SK-N-SH (cell line): ENCODE measurements at regions not wholly inside any gene's neighbourhood (a gene's known extent, or its start where the extent isn't known, plus 50 kb on each side); places are given as distances from the start of the nearest gene placed in this dataset.

Source experiments
- CTCF ChIA-PET: fragments of 300-600, 350-600 bp; formaldehyde crosslinking; extraction: SDS; loops from one replicate; lab custom pipeline; 2021; lab: Yijun Ruan, JAX
- POLR2A ChIA-PET: fragments of 350-600 bp; sonication (Branson Sonifier 250); formaldehyde crosslinking; extraction: SDS; loops from one replicate; lab custom pipeline; 2020; ENCODE audit warnings: antibody characterized with exemption, inconsistent platforms; lab: Yijun Ruan, JAX
- DNase-seq: peaks from one replicate; pipeline ENCODE4 v3.0.0; 2012
- H2AFZ ChIP-seq: fragments of 200-600 bp; sonication (generic); 2 replicates; pipeline ENCODE4 v1.8.1; 2016; ENCODE audit warnings: antibody characterized with exemption, mild to moderate bottlenecking, low read depth
- H3F3A ChIP-seq: fragments of 200-600 bp; sonication (generic); replicated peaks from 2 replicates; pipeline ENCODE3; 2016; ENCODE audit warnings: antibody characterized with exemption, mild to moderate bottlenecking; ENCODE audit not compliant: insufficient read depth
- H3K27ac ChIP-seq, 2 experiments: fragments of 200-500 bp in 1 of 2; fragments of 200-600 bp in 1 of 2; sonication (Bioruptor generic) in 1 of 2; sonication (generic), shearing (Covaris generic) in 1 of 2; 2 replicates each; pipeline versions ENCODE4 v1.5.1 to v1.6.1; 2014 to 2016; ENCODE audit warnings: low read depth in 2 of 2, inconsistent platforms in 1 of 2, low read length in 1 of 2, mild to moderate bottlenecking in 1 of 2, mixed read lengths in 1 of 2
- H3K27me3 ChIP-seq: fragments of 200-600 bp; sonication (generic), shearing (Covaris generic); 2 replicates; pipeline ENCODE4 v1.6.1; 2016; ENCODE audit warnings: mixed run types; ENCODE audit not compliant: insufficient read depth
- H3K36me3 ChIP-seq, 2 experiments: fragments of 200-500 bp in 1 of 2; fragments of 200-600 bp in 1 of 2; sonication (Bioruptor generic) in 1 of 2; sonication (generic) in 1 of 2; replicated peaks in 1 of 2; 2 replicates each; pipeline versions ENCODE3 to v1.5.1; 2014 to 2016; ENCODE audit warnings: low read length in 1 of 2, mild to moderate bottlenecking in 1 of 2; ENCODE audit not compliant: insufficient read depth in 2 of 2, control insufficient read depth in 1 of 2
- H3K4me1 ChIP-seq, 2 experiments: fragments of 200-500 bp in 1 of 2; fragments of 200-600 bp in 1 of 2; sonication (Bioruptor generic) in 1 of 2; sonication (generic), shearing (Covaris generic) in 1 of 2; 2 replicates each; pipeline versions ENCODE4 v1.5.1 to v1.6.1; 2014 to 2016; ENCODE audit warnings: low read depth in 1 of 2, low read length in 1 of 2, mixed run types in 1 of 2; ENCODE audit not compliant: insufficient read depth in 2 of 2, control insufficient read depth in 1 of 2
- H3K4me2 ChIP-seq: fragments of 200-600 bp; sonication (generic), shearing (Covaris generic); 2 replicates; pipeline ENCODE4 v1.6.1; 2017; ENCODE audit warnings: mixed run types
- H3K4me3 ChIP-seq, 2 experiments: fragments of 200-500 bp in 1 of 2; fragments of 200-600 bp in 1 of 2; sonication (Bioruptor generic) in 1 of 2; sonication (generic), shearing (Covaris generic) in 1 of 2; 2 replicates each; pipeline versions ENCODE4 v1.5.1 to v1.8.1; 2014 to 2016; ENCODE audit warnings: low read depth in 2 of 2, inconsistent platforms in 1 of 2, low read length in 1 of 2, mild to moderate bottlenecking in 1 of 2, mixed read lengths in 1 of 2, moderate library complexity in 1 of 2
- H3K79me2 ChIP-seq: fragments of 200-600 bp; sonication (generic); 2 replicates; pipeline ENCODE4 v1.8.1; 2017; ENCODE audit warnings: mild to moderate bottlenecking; ENCODE audit not compliant: insufficient read depth
- H3K9ac ChIP-seq: fragments of 200-600 bp; sonication (generic); 2 replicates; pipeline ENCODE4 v1.6.1; 2017; ENCODE audit warnings: mixed run types
- H3K9me2 ChIP-seq: fragments of 200-600 bp; sonication (generic); 2 replicates; pipeline ENCODE4 v1.6.1; 2017; ENCODE audit warnings: mixed run types
- H3K9me3 ChIP-seq: fragments of 200-600 bp; sonication (generic); 2 replicates; pipeline ENCODE4 v1.6.1; 2017; ENCODE audit warnings: mixed run types, mild to moderate bottlenecking, moderate library complexity
- H4K20me1 ChIP-seq: fragments of 200-600 bp; sonication (generic); 2 replicates; pipeline ENCODE4 v1.6.1; 2017; ENCODE audit warnings: mild to moderate bottlenecking, mixed run types; ENCODE audit not compliant: insufficient read depth
- CHD2 ChIP-seq: fragments of 150-350 bp; IDR thresholded peaks from 2 replicates; pipeline ENCODE4 v1.6.1; 2018; ENCODE audit warnings: low read length; ENCODE audit not compliant: partially characterized antibody
- EP300 ChIP-seq, 2 experiments: IDR thresholded peaks; 2 replicates each; pipeline versions ENCODE4 v1.4.0 to v1.6.1; 2012; ENCODE audit warnings: borderline replicate concordance in 1 of 2, low read depth in 1 of 2, low read length in 1 of 2
- FOSL2 ChIP-seq: IDR thresholded peaks from 2 replicates; pipeline ENCODE4 v1.4.0; 2012; ENCODE audit warnings: low read depth, mild to moderate bottlenecking, moderate library complexity, borderline replicate concordance
- FOXJ3 ChIP-seq: sonication (generic); formaldehyde crosslinking; IDR thresholded peaks from 2 replicates; pipeline ENCODE4 v1.5.1; 2020; ENCODE audit warnings: mild to moderate bottlenecking, missing genetic modification reagents
- FOXM1 ChIP-seq: IDR thresholded peaks from 2 replicates; pipeline ENCODE4 v1.4.0; 2012; ENCODE audit warnings: low read depth, mild to moderate bottlenecking
- GATA2 ChIP-seq: sonication (generic); formaldehyde crosslinking; IDR thresholded peaks from 2 replicates; pipeline ENCODE4 v1.5.0; 2020; ENCODE audit warnings: mild to moderate bottlenecking, missing genetic modification reagents
- POLR2AphosphoS5 ChIP-seq: IDR thresholded peaks from 2 replicates; pipeline ENCODE4 v1.6.1; 2012; ENCODE audit warnings: low read depth, low read length
- RAD21 ChIP-seq: IDR thresholded peaks from 2 replicates; pipeline ENCODE4 v1.6.1; 2012; ENCODE audit warnings: mild to moderate bottlenecking, low read length
- RCOR1 ChIP-seq: fragments of 150-350 bp; IDR thresholded peaks from 2 replicates; pipeline ENCODE4 v1.6.1; 2017; ENCODE audit warnings: antibody characterized with exemption, low read length
- REST ChIP-seq: IDR thresholded peaks from 2 replicates; pipeline ENCODE4 v1.6.1; 2012; ENCODE audit warnings: mild to moderate bottlenecking, low read depth, low read length, moderate library complexity
- SIN3A ChIP-seq: IDR thresholded peaks from 2 replicates; pipeline ENCODE4 v1.6.1; 2012; ENCODE audit warnings: low read depth, mild to moderate bottlenecking, low read length, moderate library complexity, borderline replicate concordance
- TAF1 ChIP-seq: IDR thresholded peaks from 2 replicates; pipeline ENCODE4 v1.6.1; 2012; ENCODE audit warnings: low read depth, mild to moderate bottlenecking, low read length, moderate library complexity, borderline replicate concordance
- WGBS: methylation state at CpG from one replicate; pipeline ENCODE4 v1.1.6; 2017; ENCODE audit warnings: low lambda C conversion rate; 5-methylcytosine and 5-hydroxymethylcytosine counted together
- TF ChIP-seq, protein P1 (sequence below): IDR thresholded peaks from 2 replicates; pipeline ENCODE4 v1.4.0; 2012; ENCODE audit warnings: low read depth
- TF ChIP-seq, protein P2 (sequence below): IDR thresholded peaks from 2 replicates; pipeline ENCODE4; 2012

DNA sequence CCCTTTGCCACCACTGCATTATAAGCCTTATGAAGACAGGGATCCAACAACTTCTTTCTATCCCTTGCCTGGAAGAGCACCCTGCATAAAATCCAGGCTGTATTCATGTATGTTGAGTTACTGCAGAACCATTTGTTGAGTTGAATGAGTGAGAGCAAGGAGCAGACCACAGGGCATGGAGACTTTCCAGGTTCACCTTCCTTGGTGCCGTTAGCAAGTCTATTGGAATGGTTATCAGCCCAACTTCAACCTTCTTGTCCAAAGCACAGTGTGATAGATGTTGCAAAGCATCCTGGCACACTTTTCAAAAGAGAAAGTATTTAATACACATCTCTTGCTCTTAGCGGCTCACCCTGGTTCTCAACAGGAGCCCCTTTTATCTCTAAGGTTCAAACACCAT is 100.9 kb upstream of the CLDN10 start:
- TF ChIP-seq SIN3A (no peak), POLR2AphosphoS5 (no peak), FOXJ3 (CRISPR knock-in tag) (no peak), RAD21 (no peak), FOXM1 (no peak), CHD2 (no peak), RCOR1 (no peak), TAF1 (no peak), EP300 (IDR thresholded peaks at IDR 0.05; ENCODE audit: borderline replicate concordance in 1 of 2, low read depth in 1 of 2, low read length in 1 of 2) (no peak), FOSL2 (no peak), GATA2 (CRISPR knock-in tag) (no peak), REST (no peak)
- TF ChIP-seq, protein P1, sequence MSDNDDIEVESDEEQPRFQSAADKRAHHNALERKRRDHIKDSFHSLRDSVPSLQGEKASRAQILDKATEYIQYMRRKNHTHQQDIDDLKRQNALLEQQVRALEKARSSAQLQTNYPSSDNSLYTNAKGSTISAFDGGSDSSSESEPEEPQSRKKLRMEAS: no peak
- TF ChIP-seq, protein P2, sequence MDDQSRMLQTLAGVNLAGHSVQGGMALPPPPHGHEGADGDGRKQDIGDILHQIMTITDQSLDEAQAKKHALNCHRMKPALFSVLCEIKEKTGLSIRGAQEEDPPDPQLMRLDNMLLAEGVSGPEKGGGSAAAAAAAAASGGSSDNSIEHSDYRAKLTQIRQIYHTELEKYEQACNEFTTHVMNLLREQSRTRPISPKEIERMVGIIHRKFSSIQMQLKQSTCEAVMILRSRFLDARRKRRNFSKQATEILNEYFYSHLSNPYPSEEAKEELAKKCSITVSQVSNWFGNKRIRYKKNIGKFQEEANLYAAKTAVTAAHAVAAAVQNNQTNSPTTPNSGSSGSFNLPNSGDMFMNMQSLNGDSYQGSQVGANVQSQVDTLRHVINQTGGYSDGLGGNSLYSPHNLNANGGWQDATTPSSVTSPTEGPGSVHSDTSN: no peak
- H3K27ac ChIP-seq: no peak overlapping the region
- H3F3A ChIP-seq: no peaks in the 10 kb centered on the region
- H3K27me3 ChIP-seq: peaks cover 7% of the 10 kb centered on the region; the same call in 1 of the 2 replicates
- ChIA-PET CTCF (interaction anchor here (1.8 to 2.6 kb wide), 2 partner anchors 47 to 263 kb away, joined by 8 to 10 read pairs; no protein-coding TSS in a partner anchor), POLR2A (no interaction called here)
- no peak overlapping the region for H3K4me3 ChIP-seq
- H3K79me2 ChIP-seq: no peaks in the 10 kb centered on the region
- no peaks in the 10 kb centered on the region for H3K36me3 ChIP-seq
- WGBS: 43% methylated on average over 2 of the region's 2 CpGs
- no peak overlapping the region for H3K4me2 ChIP-seq
- no peaks in the 10 kb centered on the region for H3K9me2 ChIP-seq
- DNase-seq: no peak
- H3K4me1 ChIP-seq: no peaks in the 10 kb centered on the region; a peak in 1 of 4 replicates
- H3K9me3 ChIP-seq: no peaks in the 10 kb centered on the region
- no peak overlapping the region for H3K9ac ChIP-seq
- no peaks in the 10 kb centered on the region for H4K20me1 ChIP-seq
- H2AFZ ChIP-seq: no peak overlapping the region
